A549 (cell line): ENCODE measurements at regions not wholly inside any gene's neighbourhood (a gene's known extent, or its start where the extent isn't known, plus 50 kb on each side); places are given as distances from the start of the nearest gene placed in this dataset.
"Not testable (repeated sequence)": the region's sequence is repeated elsewhere in the genome, so short reads cannot be mapped to it uniquely, and the experiment has no call there.

ENCODE experiments used
- CTCF ChIP-seq: fragments of >200 bp; sonication (Bioruptor Twin); formaldehyde crosslinking; IDR thresholded peaks from 3 replicates; pipeline ENCODE4 v1.5.1; 2016
- HDAC2 ChIP-seq: fragments of 200-600 bp; sonication (generic); IDR thresholded peaks from 2 replicates; pipeline ENCODE4 v1.6.1; 2016
- PHF8 ChIP-seq: fragments of 200-600 bp; sonication (generic); IDR thresholded peaks from 2 replicates; pipeline ENCODE4 v1.6.1; 2016; ENCODE audit warnings: low read depth, mild to moderate bottlenecking, antibody characterized with exemption, moderate library complexity, borderline replicate concordance
- REST ChIP-seq: fragments of 200-600 bp; sonication (generic); IDR thresholded peaks from 2 replicates; pipeline ENCODE4 v1.6.1; 2016; ENCODE audit warnings: antibody characterized with exemption, mild to moderate bottlenecking, moderate library complexity
- RFX5 ChIP-seq: fragments of 450-650 bp; IDR thresholded peaks from 2 replicates; pipeline ENCODE4 v1.7.1; 2014; ENCODE audit warnings: antibody characterized with exemption, mild to moderate bottlenecking, moderate library complexity

GRCh38 chr9:102416251-102416650 lies 578.9 kb upstream of the CYLC2 start:
- not testable (repeated sequence) for TF ChIP-seq HDAC2, PHF8, CTCF, REST, RFX5
